ENCODE measurements at regions not wholly inside any gene's neighbourhood (a gene's known extent, or its start where the extent isn't known, plus 50 kb on each side); places are given as distances from the start of the nearest gene placed in this dataset.
"Not testable (repeated sequence)": the region's sequence is repeated elsewhere in the genome, so short reads cannot be mapped to it uniquely, and the experiment has no call there.

DNA sequence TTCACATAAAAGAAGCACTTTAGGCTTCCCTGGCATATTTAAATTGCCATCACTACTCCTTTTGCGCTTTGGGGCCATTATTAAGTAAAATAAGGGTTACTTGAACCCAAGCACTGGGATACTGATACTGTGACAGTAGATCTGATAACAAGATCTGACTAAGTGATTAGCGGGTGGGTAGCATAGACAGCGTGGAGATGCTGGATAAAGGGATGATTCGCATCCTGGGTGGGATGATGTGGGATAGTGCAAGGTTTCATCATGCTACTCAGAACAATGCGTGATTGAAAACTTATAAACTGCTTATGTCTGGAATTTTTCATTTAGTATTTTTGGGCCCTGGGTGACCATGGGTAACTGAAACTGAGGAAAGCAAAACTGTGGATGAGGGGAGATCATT, 75.1 kb downstream of the PTTG1 start:
- Histone ChIP-seq H3K27me3 (ENCODE audit: control insufficient read depth in 3 of 3, insufficient read depth in 3 of 3, low read depth in 1 of 3, low read length in 3 of 3) (no peaks in the 10 kb centered on the region), H3K9me3 (replicated peaks in 1 of 2; ENCODE audit: control insufficient read depth in 2 of 2, insufficient read depth in 1 of 2, low read depth in 1 of 2, low read length in 2 of 2) (no peaks in the 10 kb centered on the region), H3K18ac (ENCODE audit: low read length) (no peak overlapping the region), H2BK5ac (ENCODE audit: low read length) (no peak overlapping the region), H2AK5ac (ENCODE audit: low read depth, low read length) (no peak overlapping the region), H3K4me1 (ENCODE audit: control insufficient read depth in 2 of 2, insufficient read depth in 1 of 2, low read depth in 1 of 2, low read length in 2 of 2) (peaks cover 0 to 1% of the 10 kb centered on the region in 2 donors), H3K4ac (ENCODE audit: low read length) (no peak overlapping the region), H3K36me3 (replicated peaks in 1 of 2; ENCODE audit: control insufficient read depth in 2 of 2, insufficient read depth in 2 of 2, low read length in 2 of 2) (no peaks in the 10 kb centered on the region), H2BK120ac (ENCODE audit: low read depth, low read length) (no peak overlapping the region), H4K91ac (ENCODE audit: low read depth, low read length, poor library complexity) (no peak overlapping the region), H3K4me2 (ENCODE audit: insufficient read depth, low read length, poor library complexity, severe bottlenecking) (no peak overlapping the region), H3K27ac (replicated peaks; ENCODE audit: low read length) (no peak overlapping the region), H4K8ac (ENCODE audit: low read depth, low read length) (no peak overlapping the region), H3K4me3 (ENCODE audit: low read length in 2 of 2) (no peak overlapping the region), H3K14ac (ENCODE audit: low read length) (no peak overlapping the region), H3K9ac (ENCODE audit: low read depth, low read length, poor library complexity) (no peak overlapping the region), H3K79me1 (ENCODE audit: low read depth, low read length) (no peaks in the 10 kb centered on the region), H2AFZ (ENCODE audit: low read length) (no peak overlapping the region), H2BK12ac (ENCODE audit: low read length) (no peak overlapping the region), H2BK15ac (ENCODE audit: low read length) (no peak overlapping the region), H3K23ac (ENCODE audit: low read depth, low read length, poor library complexity) (no peak overlapping the region)
- DNase-seq (ENCODE audit: low spot score) = no peak
- WGBS, 2 donors (ENCODE audit: extremely low coverage in 2 of 2, insufficient read length in 2 of 2, insufficient replicate concordance in 1 of 2) = no CpG with 5 or more reads among the region's 5 CpGs

DNA sequence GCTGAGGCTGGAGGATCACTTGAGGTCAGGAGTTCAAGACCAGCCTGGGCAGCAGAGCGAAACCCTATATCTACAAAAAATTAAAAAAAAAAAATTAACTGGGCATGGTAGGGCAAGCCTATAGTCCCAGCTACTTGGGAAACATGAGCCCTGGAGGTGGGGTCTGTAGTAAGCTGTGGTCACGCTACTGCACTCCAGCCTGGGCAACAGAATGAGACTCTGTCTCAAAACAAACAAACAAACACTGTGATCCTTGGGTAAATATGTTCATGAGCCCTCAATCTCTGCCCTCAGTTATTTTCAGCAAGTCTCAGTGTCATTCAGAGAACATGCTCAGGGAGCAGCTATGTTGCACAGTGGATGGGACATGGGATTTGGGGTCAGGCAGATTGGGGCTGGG, 76.2 kb downstream of the PTTG1 start:
- H3K79me1 ChIP-seq (ENCODE audit: low read depth, low read length) = no peaks in the 10 kb centered on the region
- no peak overlapping the region for H2BK12ac ChIP-seq (ENCODE audit: low read length)
- no peak overlapping the region for H2AK5ac ChIP-seq (ENCODE audit: low read depth, low read length)
- WGBS, 2 donors (ENCODE audit: extremely low coverage in 2 of 2, insufficient read length in 2 of 2, insufficient replicate concordance in 1 of 2) = no CpG with 5 or more reads among the region's 2 CpGs
- no peak overlapping the region for H4K8ac ChIP-seq (ENCODE audit: low read depth, low read length)
- H3K18ac ChIP-seq (ENCODE audit: low read length) = no peak overlapping the region
- no peak overlapping the region for H2BK15ac ChIP-seq (ENCODE audit: low read length)
- no peak overlapping the region for H3K4me2 ChIP-seq (ENCODE audit: insufficient read depth, low read length, poor library complexity, severe bottlenecking)
- no peak overlapping the region for H3K23ac ChIP-seq (ENCODE audit: low read depth, low read length, poor library complexity)
- no peak overlapping the region for H4K91ac ChIP-seq (ENCODE audit: low read depth, low read length, poor library complexity)
- no peak overlapping the region for H3K9ac ChIP-seq (ENCODE audit: low read depth, low read length, poor library complexity)
- no peak overlapping the region for H2BK120ac ChIP-seq (ENCODE audit: low read depth, low read length)
- H3K14ac ChIP-seq (ENCODE audit: low read length) = no peak overlapping the region
- no peak overlapping the region for H3K4ac ChIP-seq (ENCODE audit: low read length)
- no peak overlapping the region for H3K27ac ChIP-seq (replicated peaks; ENCODE audit: low read length)
- H2AFZ ChIP-seq (ENCODE audit: low read length) = no peak overlapping the region
- no peaks in the 10 kb centered on the region for H3K27me3 ChIP-seq (ENCODE audit: control insufficient read depth in 3 of 3, insufficient read depth in 3 of 3, low read depth in 1 of 3, low read length in 3 of 3)
- H3K4me1 ChIP-seq (ENCODE audit: control insufficient read depth in 2 of 2, insufficient read depth in 1 of 2, low read depth in 1 of 2, low read length in 2 of 2) = peaks cover 0 to 1% of the 10 kb centered on the region in 2 donors
- H3K9me3 ChIP-seq (replicated peaks in 1 of 2; ENCODE audit: control insufficient read depth in 2 of 2, insufficient read depth in 1 of 2, low read depth in 1 of 2, low read length in 2 of 2) = no peaks in the 10 kb centered on the region
- H3K4me3 ChIP-seq (ENCODE audit: low read length in 2 of 2) = no peak overlapping the region
- no peaks in the 10 kb centered on the region for H3K36me3 ChIP-seq (replicated peaks in 1 of 2; ENCODE audit: control insufficient read depth in 2 of 2, insufficient read depth in 2 of 2, low read length in 2 of 2)
- H2BK5ac ChIP-seq (ENCODE audit: low read length) = no peak overlapping the region
- no peak for DNase-seq (ENCODE audit: low spot score)

DNA sequence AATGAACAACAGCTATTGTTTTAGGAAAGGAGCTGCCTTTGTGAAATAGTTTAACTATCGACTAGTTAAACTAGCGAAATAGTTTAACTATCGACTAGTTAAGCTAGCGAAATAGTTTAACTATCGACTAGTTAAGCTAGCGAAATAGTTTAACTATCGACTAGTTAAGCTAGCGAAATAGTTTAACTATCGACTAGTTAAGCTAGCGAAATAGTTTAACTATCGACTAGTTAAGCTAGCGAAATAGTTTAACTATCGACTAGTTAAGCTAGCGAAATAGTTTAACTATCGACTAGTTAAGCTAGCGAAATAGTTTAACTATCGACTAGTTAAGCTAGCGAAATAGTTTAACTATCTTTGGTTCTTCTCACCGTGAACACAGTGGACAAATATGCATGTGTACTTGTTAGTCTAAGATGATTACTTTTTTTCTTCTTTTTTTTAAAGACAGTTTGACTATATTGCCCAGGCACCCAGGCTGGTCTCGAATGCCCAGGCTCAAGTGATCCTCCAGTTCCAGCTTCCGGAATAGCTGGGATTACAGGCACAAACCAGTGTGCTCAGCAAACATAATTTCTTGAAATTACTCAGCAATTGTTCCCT, 76.9 kb downstream of the PTTG1 start:
- H3K27me3 ChIP-seq (ENCODE audit: control insufficient read depth in 3 of 3, insufficient read depth in 3 of 3, low read depth in 1 of 3, low read length in 3 of 3); DNase-seq (ENCODE audit: low spot score); H2BK5ac ChIP-seq (ENCODE audit: low read length); H3K79me1 ChIP-seq (ENCODE audit: low read depth, low read length); H3K18ac ChIP-seq (ENCODE audit: low read length); H3K14ac ChIP-seq (ENCODE audit: low read length); H3K9ac ChIP-seq (ENCODE audit: low read depth, low read length, poor library complexity); H2BK15ac ChIP-seq (ENCODE audit: low read length); H3K4me2 ChIP-seq (ENCODE audit: insufficient read depth, low read length, poor library complexity, severe bottlenecking); H4K91ac ChIP-seq (ENCODE audit: low read depth, low read length, poor library complexity); H3K4me3 ChIP-seq (ENCODE audit: low read length in 2 of 2); H2AK5ac ChIP-seq (ENCODE audit: low read depth, low read length); H2AFZ ChIP-seq (ENCODE audit: low read length); H2BK120ac ChIP-seq (ENCODE audit: low read depth, low read length); H3K36me3 ChIP-seq (replicated peaks in 1 of 2; ENCODE audit: control insufficient read depth in 2 of 2, insufficient read depth in 2 of 2, low read length in 2 of 2); H4K8ac ChIP-seq (ENCODE audit: low read depth, low read length); H3K4me1 ChIP-seq (ENCODE audit: control insufficient read depth in 2 of 2, insufficient read depth in 1 of 2, low read depth in 1 of 2, low read length in 2 of 2); H3K9me3 ChIP-seq (replicated peaks in 1 of 2; ENCODE audit: control insufficient read depth in 2 of 2, insufficient read depth in 1 of 2, low read depth in 1 of 2, low read length in 2 of 2); H3K4ac ChIP-seq (ENCODE audit: low read length); H3K27ac ChIP-seq (replicated peaks; ENCODE audit: low read length); H2BK12ac ChIP-seq (ENCODE audit: low read length); H3K23ac ChIP-seq (ENCODE audit: low read depth, low read length, poor library complexity): not testable (repeated sequence)
- no CpG with 5 or more reads among the region's 21 CpGs for WGBS, 2 donors (ENCODE audit: extremely low coverage in 2 of 2, insufficient read length in 2 of 2, insufficient replicate concordance in 1 of 2)

DNA sequence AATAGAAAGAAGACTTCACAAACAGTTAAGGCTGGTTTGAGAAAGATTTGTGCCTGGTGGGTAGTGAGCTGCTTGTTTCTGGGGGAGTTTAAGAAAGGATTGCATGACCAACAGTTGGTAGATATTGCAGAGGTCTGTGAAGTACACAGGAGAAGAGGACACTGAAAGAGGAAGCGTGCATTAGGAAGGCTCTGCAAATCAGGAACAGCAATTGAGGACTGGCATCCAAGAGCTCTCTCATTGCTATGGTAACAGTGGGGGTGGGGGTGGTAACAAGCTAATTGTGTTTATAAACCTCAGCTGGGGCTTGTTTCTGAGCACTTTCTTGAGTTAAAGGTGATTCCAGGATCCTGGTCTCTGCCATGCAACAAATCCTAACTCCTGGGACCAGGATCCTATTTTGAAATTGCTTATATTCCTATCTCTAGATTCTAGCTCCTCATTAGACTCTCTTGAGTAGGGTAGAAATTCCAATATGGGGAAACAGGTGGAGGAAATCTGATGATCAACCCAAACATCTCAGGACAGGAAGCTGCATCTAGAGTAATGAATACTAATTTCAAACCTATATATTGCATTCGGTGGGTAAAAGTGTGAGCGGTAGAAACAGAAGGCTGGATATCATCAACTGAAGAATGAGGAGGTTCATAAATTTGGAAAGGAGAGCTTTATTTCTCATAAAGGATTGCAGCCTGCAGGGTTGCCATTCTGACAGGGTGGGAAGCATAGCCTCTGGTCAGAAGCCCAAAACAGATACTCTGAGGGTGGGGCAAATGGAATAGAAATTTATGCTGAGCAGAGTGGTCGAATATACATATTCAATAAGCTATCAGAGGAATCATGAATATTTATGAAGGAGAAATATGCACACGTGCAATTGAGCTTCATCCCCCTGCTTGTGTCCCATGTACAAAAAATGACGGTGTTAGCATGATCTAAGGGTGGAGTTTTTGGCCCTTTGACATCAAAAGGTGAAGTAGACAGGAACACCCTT, 79.4 kb downstream of the PTTG1 start:
- no peaks in the 10 kb centered on the region for H3K36me3 ChIP-seq (replicated peaks in 1 of 2; ENCODE audit: control insufficient read depth in 2 of 2, insufficient read depth in 2 of 2, low read length in 2 of 2)
- H3K4me1 ChIP-seq (ENCODE audit: control insufficient read depth in 2 of 2, insufficient read depth in 1 of 2, low read depth in 1 of 2, low read length in 2 of 2) = peaks cover 0 to 1% of the 10 kb centered on the region in 2 donors
- H2AFZ ChIP-seq (ENCODE audit: low read length) = no peak overlapping the region
- WGBS, 2 donors (ENCODE audit: extremely low coverage in 2 of 2, insufficient read length in 2 of 2, insufficient replicate concordance in 1 of 2) = no CpG with 5 or more reads among the region's 6 CpGs
- peaks cover 0 to 2% of the 10 kb centered on the region in 2 donors for H3K9me3 ChIP-seq (replicated peaks in 1 of 2; ENCODE audit: control insufficient read depth in 2 of 2, insufficient read depth in 1 of 2, low read depth in 1 of 2, low read length in 2 of 2)
- H3K9ac ChIP-seq (ENCODE audit: low read depth, low read length, poor library complexity) = no peak overlapping the region
- no peak overlapping the region for H2BK15ac ChIP-seq (ENCODE audit: low read length)
- no peak overlapping the region for H2AK5ac ChIP-seq (ENCODE audit: low read depth, low read length)
- DNase-seq (ENCODE audit: low spot score) = no peak
- no peak overlapping the region for H4K8ac ChIP-seq (ENCODE audit: low read depth, low read length)
- H3K14ac ChIP-seq (ENCODE audit: low read length) = no peak overlapping the region
- no peak overlapping the region for H4K91ac ChIP-seq (ENCODE audit: low read depth, low read length, poor library complexity)
- no peak overlapping the region for H3K4me3 ChIP-seq (ENCODE audit: low read length in 2 of 2)
- no peak overlapping the region for H2BK120ac ChIP-seq (ENCODE audit: low read depth, low read length)
- no peak overlapping the region for H2BK5ac ChIP-seq (ENCODE audit: low read length)
- H3K27me3 ChIP-seq (ENCODE audit: control insufficient read depth in 3 of 3, insufficient read depth in 3 of 3, low read depth in 1 of 3, low read length in 3 of 3) = no peaks in the 10 kb centered on the region
- no peak overlapping the region for H3K23ac ChIP-seq (ENCODE audit: low read depth, low read length, poor library complexity)
- no peak overlapping the region for H3K27ac ChIP-seq (replicated peaks; ENCODE audit: low read length)
- no peaks in the 10 kb centered on the region for H3K79me1 ChIP-seq (ENCODE audit: low read depth, low read length)
- H3K18ac ChIP-seq (ENCODE audit: low read length) = no peak overlapping the region
- no peak overlapping the region for H2BK12ac ChIP-seq (ENCODE audit: low read length)
- H3K4ac ChIP-seq (ENCODE audit: low read length) = no peak overlapping the region
- H3K4me2 ChIP-seq (ENCODE audit: insufficient read depth, low read length, poor library complexity, severe bottlenecking) = no peak overlapping the region

Measured in neuronal stem cell (in vitro differentiated cells).